Vagina (tissue), 2 donors: ENCODE measurements at regions not wholly inside any gene's neighbourhood (a gene's known extent, or its start where the extent isn't known, plus 50 kb on each side); places are given as distances from the start of the nearest gene placed in this dataset.
"Not testable (repeated sequence)": the region's sequence is repeated elsewhere in the genome, so short reads cannot be mapped to it uniquely, and the experiment has no call there.

Experiments
- CTCF ChIP-seq, 3 experiments: fragments of 450-650 bp in 2 of 3; fragments of 200-600 bp in 1 of 3; sonication (generic) in 1 of 3; IDR thresholded peaks; one replicate each; pipeline ENCODE4 v1.5.1; 2017 to 2019; ENCODE audit warnings: antibody characterized with exemption in 3 of 3, mild to moderate bottlenecking in 2 of 3, moderate library complexity in 2 of 3
- POLR2A ChIP-seq, 2 donors: fragments of 450-650 bp; IDR thresholded peaks; one replicate each; pipeline ENCODE4 v1.6.1; 2017; ENCODE audit warnings: antibody characterized with exemption in 2 of 2, mild to moderate bottlenecking in 2 of 2, moderate library complexity in 2 of 2
- POLR2AphosphoS5 ChIP-seq, 2 donors: sonication (generic); formaldehyde crosslinking; IDR thresholded peaks; one replicate each; pipeline ENCODE4 v1.9.0; 2017; ENCODE audit warnings: antibody characterized with exemption in 2 of 2, mild to moderate bottlenecking in 2 of 2, low read depth in 1 of 2; ENCODE audit not compliant: insufficient read depth in 1 of 2

- not testable (repeated sequence) for TF ChIP-seq POLR2AphosphoS5 (IDR thresholded peaks at IDR 0.05; ENCODE audit: insufficient read depth in 1 of 2, low read depth in 1 of 2); CTCF (IDR thresholded peaks at IDR 0.05); POLR2A (IDR thresholded peaks at IDR 0.05)
Measured at GRCh38 chr21:14013623-14014498, 196.9 kb downstream of the LIPI start.
